ENCODE measurements at regions not wholly inside any gene's neighbourhood (a gene's known extent, or its start where the extent isn't known, plus 50 kb on each side); places are given as distances from the start of the nearest gene placed in this dataset.

- no peaks in the 10 kb centered on the region for H4K20me1 ChIP-seq (ENCODE audit: control insufficient read depth, insufficient read depth, low read depth, low read length)
- no peak overlapping the region for H3K4me3 ChIP-seq (ENCODE audit: low read length)
- no peaks in the 10 kb centered on the region for H3F3A ChIP-seq (ENCODE audit: control insufficient read depth, insufficient read depth)
- TF ChIP-seq EZH2phosphoT487 (IDR thresholded peaks at IDR 0.05; ENCODE audit: borderline replicate concordance, low read length) (no peak), CTCF (IDR thresholded peaks at IDR 0.05; ENCODE audit: low read depth, low read length, poor library complexity, severe bottlenecking) (no peak)
- no peaks in the 10 kb centered on the region for H3K79me2 ChIP-seq (ENCODE audit: control insufficient read depth, low read length)
- H3K27me3 ChIP-seq (ENCODE audit: control insufficient read depth, low read length), result peaks cover 3% of the 10 kb centered on the region; the same call in 1 of the 2 replicates
- no peak overlapping the region for H3K4me2 ChIP-seq (ENCODE audit: low read length)
- no peaks in the 10 kb centered on the region; the same call in 1 of the 2 replicates for H3K9me3 ChIP-seq (ENCODE audit: control insufficient read depth, insufficient read depth, low read length)
- no peaks in the 10 kb centered on the region for H3K9me2 ChIP-seq (replicated peaks; ENCODE audit: control insufficient read depth, low read length)
- H3K27ac ChIP-seq (ENCODE audit: low read depth, low read length), result no peak overlapping the region
- no peaks in the 10 kb centered on the region for H3K4me1 ChIP-seq (ENCODE audit: control insufficient read depth, low read length)
- H3K36me3 ChIP-seq (ENCODE audit: control insufficient read depth, low read length), result no peaks in the 10 kb centered on the region
Measured at GRCh38 chr6:14582749-14583148, 465.2 kb downstream of the CD83 start.

DNA sequence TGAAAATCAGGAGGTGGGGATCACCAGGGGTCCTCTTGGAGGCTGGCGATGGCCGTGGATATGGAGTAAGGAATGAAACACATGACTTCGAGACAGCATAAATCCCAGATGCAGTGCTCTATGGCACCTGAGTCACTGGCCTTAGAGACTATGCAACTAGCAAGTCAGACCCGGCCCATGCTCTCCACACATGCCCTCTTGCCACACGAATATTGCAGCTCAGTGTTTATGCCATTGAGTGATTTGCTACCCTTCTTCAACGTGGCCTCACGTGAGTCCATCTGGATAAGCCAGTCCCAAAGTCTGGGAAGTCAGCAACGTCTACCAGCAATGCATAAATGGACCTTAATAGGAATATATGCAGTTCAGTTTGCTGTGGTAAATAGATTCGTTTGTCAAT lies 466.3 kb downstream of the CD83 start:
- H3K9me2 ChIP-seq (replicated peaks; ENCODE audit: control insufficient read depth, low read length), result no peaks in the 10 kb centered on the region
- no peaks in the 10 kb centered on the region; the same call in 1 of the 2 replicates for H3K9me3 ChIP-seq (ENCODE audit: control insufficient read depth, insufficient read depth, low read length)
- H4K20me1 ChIP-seq (ENCODE audit: control insufficient read depth, insufficient read depth, low read depth, low read length), result no peaks in the 10 kb centered on the region
- H3K79me2 ChIP-seq (ENCODE audit: control insufficient read depth, low read length), result no peaks in the 10 kb centered on the region
- no peak overlapping the region for H3K4me3 ChIP-seq (ENCODE audit: low read length)
- no peak for TF ChIP-seq EZH2phosphoT487 (IDR thresholded peaks at IDR 0.05; ENCODE audit: borderline replicate concordance, low read length)
- TF ChIP-seq CTCF (IDR thresholded peaks at IDR 0.05; ENCODE audit: low read depth, low read length, poor library complexity, severe bottlenecking), result no peak
- H3K27ac ChIP-seq (ENCODE audit: low read depth, low read length), result no peak overlapping the region
- H3K4me2 ChIP-seq (ENCODE audit: low read length), result no peak overlapping the region
- no peaks in the 10 kb centered on the region for H3K4me1 ChIP-seq (ENCODE audit: control insufficient read depth, low read length)
- no peaks in the 10 kb centered on the region for H3K36me3 ChIP-seq (ENCODE audit: control insufficient read depth, low read length)
- H3K27me3 ChIP-seq (ENCODE audit: control insufficient read depth, low read length), result peaks cover 5% of the 10 kb centered on the region; the same call in 1 of the 2 replicates
- no peaks in the 10 kb centered on the region for H3F3A ChIP-seq (ENCODE audit: control insufficient read depth, insufficient read depth)

DNA sequence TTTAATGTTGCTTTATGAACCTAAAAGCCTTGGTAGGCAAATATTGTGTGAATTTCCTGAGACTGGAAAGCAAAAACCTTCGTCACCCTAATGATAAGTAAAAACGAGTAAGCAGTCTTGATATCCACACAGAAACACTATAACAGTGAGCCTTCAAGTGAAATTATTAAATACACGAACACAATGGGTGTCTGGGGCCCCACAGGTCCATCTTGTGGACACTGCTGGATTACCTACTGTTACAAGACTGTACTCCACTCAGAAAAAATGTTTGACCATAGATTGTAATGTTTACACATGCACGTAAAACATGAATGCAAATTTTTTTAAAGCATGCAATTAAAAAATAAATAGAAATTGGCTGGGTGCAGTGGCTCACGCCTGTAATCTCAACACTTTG lies 466.9 kb downstream of the CD83 start:
- Histone ChIP-seq H3K9me3 (ENCODE audit: control insufficient read depth, insufficient read depth, low read length) (no peaks in the 10 kb centered on the region), H3F3A (ENCODE audit: control insufficient read depth, insufficient read depth) (no peaks in the 10 kb centered on the region), H3K4me3 (ENCODE audit: low read length) (no peak overlapping the region), H3K4me1 (ENCODE audit: control insufficient read depth, low read length) (no peaks in the 10 kb centered on the region), H3K36me3 (ENCODE audit: control insufficient read depth, low read length) (no peaks in the 10 kb centered on the region), H4K20me1 (ENCODE audit: control insufficient read depth, insufficient read depth, low read depth, low read length) (no peaks in the 10 kb centered on the region), H3K9me2 (replicated peaks; ENCODE audit: control insufficient read depth, low read length) (no peaks in the 10 kb centered on the region), H3K27me3 (ENCODE audit: control insufficient read depth, low read length) (peaks cover 5% of the 10 kb centered on the region; the same call in 1 of the 2 replicates), H3K79me2 (ENCODE audit: control insufficient read depth, low read length) (no peaks in the 10 kb centered on the region), H3K27ac (ENCODE audit: low read depth, low read length) (no peak overlapping the region), H3K4me2 (ENCODE audit: low read length) (no peak overlapping the region)
- TF ChIP-seq CTCF (IDR thresholded peaks at IDR 0.05; ENCODE audit: low read depth, low read length, poor library complexity, severe bottlenecking), result no peak
- no peak for TF ChIP-seq EZH2phosphoT487 (IDR thresholded peaks at IDR 0.05; ENCODE audit: borderline replicate concordance, low read length)
